ENCODE measurements at regions not wholly inside any gene's neighbourhood (a gene's known extent, or its start where the extent isn't known, plus 50 kb on each side); places are given as distances from the start of the nearest gene placed in this dataset.
"Not testable (repeated sequence)": the region's sequence is repeated elsewhere in the genome, so short reads cannot be mapped to it uniquely, and the experiment has no call there.

DNA sequence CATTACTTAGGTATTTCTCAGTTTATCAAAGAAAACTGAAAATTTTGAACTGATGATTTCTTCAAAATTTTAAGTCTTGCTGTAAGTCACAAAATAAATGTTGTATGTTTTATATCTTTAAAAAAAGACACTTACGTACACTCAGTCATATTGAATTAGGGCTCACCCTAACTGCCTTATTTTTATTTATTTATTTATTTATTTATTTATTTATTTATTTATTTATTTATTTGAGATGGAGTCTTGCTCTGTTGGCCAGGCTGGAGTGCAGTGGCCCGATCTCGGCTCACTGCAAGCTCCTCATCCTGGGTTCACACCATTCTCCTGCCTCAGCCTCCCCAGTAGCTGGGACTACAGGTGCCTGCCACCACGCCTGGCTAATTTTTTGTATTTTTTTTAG lies 881.9 kb downstream of the TTLL7 start:
- POLR2A ChIA-PET, H3K27ac Mint-ChIP-seq, H3K36me3 Mint-ChIP-seq: not testable (repeated sequence)

DNA sequence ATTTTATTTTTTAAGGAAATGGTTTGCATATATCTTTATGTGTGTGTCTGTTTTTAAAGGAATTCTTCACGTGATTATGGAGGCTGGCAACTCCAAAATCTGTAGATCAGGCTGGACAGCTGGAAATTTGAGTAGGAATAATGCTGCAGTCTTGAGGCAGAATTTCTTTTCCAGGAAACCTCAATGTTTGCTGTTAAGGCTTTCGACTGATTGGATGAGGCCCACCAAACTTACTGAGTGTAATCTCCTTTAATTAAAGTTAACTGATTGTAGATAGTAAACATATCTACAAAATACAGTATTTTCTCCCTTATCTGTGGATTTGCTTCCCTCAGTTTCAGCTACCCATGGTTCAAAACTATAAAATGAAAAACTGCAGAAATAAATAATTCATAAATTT lies 883.1 kb downstream of the TTLL7 start:
- ATAC-seq: no peak
- POLR2A ChIA-PET: no interaction called here
- peaks cover 0 to 7% (median 0%) of the 10 kb centered on the region in 5 donors for H3K27me3 Mint-ChIP-seq
- no peaks in the 10 kb centered on the region for H3K4me1 Mint-ChIP-seq
- no peak for DNase-seq
- H3K9me3 Mint-ChIP-seq: peaks cover 0 to 2% (median 0%) of the 10 kb centered on the region in 9 donors
- H3K36me3 Mint-ChIP-seq: no peaks in the 10 kb centered on the region
- H3K4me3 Mint-ChIP-seq: no peak overlapping the region
- H3K27ac Mint-ChIP-seq: no peak overlapping the region

More for the DNA sequence above, 881.9 kb downstream of the TTLL7 start:
- not testable (repeated sequence) for H3K27me3 Mint-ChIP-seq, H3K4me1 Mint-ChIP-seq, ATAC-seq, H3K9me3 Mint-ChIP-seq, H3K4me3 Mint-ChIP-seq, DNase-seq

DNA sequence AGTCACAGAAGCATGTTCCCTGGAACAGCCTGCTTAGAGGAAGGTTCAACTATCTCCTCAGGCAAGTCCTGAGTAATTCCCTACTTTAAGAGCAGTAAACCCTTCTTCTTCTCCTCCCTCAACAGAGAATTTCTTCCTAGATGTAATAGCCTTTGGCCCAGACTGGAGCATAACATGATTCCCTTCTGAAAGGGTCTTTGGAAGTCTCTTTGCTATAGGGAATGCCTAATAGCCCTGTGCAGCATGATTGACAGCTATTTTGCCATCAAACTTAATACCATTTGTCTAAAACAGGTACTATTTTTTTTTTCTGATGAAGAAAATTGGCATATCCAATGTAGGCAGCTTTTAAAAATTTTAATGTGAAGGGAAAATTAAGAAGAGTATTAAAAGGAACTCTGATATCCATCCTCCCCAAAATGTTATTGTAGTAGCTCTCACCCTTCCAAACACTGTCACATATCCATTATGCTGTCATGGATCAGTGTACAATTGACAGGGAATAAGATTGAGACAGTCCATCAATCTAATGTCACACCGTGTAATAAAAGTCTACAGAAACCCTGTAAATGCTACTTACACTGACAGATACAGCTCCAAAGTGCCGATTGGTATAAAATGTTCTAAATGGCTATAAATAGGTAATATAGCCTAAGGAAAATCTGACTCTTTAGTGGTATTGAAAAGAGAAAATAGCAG lies 884.6 kb downstream of the TTLL7 start:
- Mint-ChIP-seq H3K9me3 (peaks cover 0 to 2% (median 0%) of the 10 kb centered on the region in 9 donors), H3K4me1 (no peaks in the 10 kb centered on the region), H3K27ac (no peak overlapping the region), H3K4me3 (no peak overlapping the region), H3K27me3 (peaks cover 0 to 3% (median 0%) of the 10 kb centered on the region in 5 donors), H3K36me3 (no peaks in the 10 kb centered on the region)
- DNase-seq (no peak), ATAC-seq (no peak)
- POLR2A ChIA-PET: no interaction called here

DNA sequence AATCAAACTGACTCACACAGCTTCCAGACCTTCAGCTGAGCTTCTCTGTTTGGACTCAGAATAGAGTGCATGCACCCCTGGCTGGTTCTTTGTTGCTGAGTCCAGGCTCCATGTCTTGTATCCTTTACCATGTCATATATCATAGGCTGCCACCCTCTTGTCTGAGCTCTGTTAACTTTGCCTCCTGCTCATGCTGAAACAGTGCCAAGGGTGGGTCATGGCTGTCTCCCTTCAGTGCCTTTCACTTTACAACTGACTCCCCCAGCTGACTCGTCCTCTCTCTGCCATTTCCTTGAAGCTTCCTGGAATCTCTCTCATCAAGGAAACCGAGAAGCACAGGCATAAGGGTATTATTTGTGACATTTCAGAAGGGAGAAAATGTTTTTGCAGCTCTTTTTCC lies 885.3 kb downstream of the TTLL7 start:
- ATAC-seq: no peak
- no peak overlapping the region for H3K4me3 Mint-ChIP-seq
- no peaks in the 10 kb centered on the region for H3K36me3 Mint-ChIP-seq
- POLR2A ChIA-PET: no interaction called here
- H3K27ac Mint-ChIP-seq: no peak overlapping the region
- no peak for DNase-seq
- H3K4me1 Mint-ChIP-seq: no peaks in the 10 kb centered on the region
- H3K9me3 Mint-ChIP-seq: peaks cover 0 to 2% (median 0%) of the 10 kb centered on the region in 9 donors
- peaks cover 0 to 3% (median 0%) of the 10 kb centered on the region in 5 donors for H3K27me3 Mint-ChIP-seq

DNA sequence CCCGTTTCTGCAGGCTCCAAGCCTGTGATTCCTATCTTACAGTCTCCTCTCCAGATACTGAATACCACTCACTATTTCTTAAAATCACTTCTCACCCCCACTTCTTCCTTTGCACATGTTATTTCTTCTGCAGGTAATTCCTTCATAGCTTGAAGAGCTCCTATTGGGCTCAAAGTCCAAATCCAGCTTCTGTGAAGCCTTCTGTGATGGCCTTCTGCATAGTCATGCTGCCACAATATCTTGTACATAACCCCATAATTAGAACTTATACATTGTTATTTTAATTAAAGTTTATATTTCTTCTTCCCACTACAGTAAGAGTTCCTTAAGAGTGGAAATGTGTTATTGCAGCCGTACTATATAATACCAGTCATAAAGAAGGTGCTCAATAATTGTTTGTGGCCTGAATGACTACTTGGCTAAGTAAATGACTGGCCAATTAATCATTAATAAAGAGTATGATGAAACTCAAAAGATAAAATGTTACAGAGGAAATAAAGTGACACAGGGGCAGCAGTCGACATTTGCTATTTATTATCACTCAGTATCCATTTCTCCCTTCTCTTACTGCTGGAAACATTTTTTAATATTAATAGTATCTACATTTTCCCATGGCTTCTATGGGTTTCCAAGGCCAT lies 886.6 kb downstream of the TTLL7 start:
- POLR2A ChIA-PET: no interaction called here
- Mint-ChIP-seq H3K9me3 (no peaks in the 10 kb centered on the region), H3K4me1 (no peaks in the 10 kb centered on the region), H3K27me3 (peaks cover 0 to 3% (median 0%) of the 10 kb centered on the region in 5 donors), H3K27ac (no peak overlapping the region), H3K4me3 (no peak overlapping the region), H3K36me3 (no peaks in the 10 kb centered on the region)
- ATAC-seq: no peak
- DNase-seq: no peak

DNA sequence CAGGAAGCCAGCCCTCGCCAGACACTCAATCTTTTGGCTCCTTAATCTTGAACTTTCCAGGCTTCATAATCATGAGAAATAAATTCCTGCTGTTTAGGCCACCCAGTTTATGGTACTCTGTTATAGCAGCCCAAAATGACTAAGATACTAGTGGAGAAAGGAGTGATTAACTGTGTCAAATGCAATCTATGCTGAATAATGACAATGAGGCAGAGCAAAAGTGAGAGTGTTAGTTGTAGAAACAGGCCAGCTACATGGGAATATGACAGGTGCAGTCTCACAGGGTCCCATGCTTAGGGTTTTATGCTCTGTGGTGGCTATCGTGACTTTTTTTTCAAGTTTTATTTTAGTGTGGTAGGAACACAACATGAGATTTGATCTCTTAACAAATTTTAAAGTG lies 888.8 kb downstream of the TTLL7 start:
- H3K36me3 Mint-ChIP-seq: no peaks in the 10 kb centered on the region
- DNase-seq (no peak), ATAC-seq (no peak)
- no peak overlapping the region for H3K4me3 Mint-ChIP-seq
- H3K27me3 Mint-ChIP-seq: peaks cover 0 to 3% (median 0%) of the 10 kb centered on the region in 5 donors
- H3K4me1 Mint-ChIP-seq: no peaks in the 10 kb centered on the region
- H3K27ac Mint-ChIP-seq: no peak overlapping the region
- POLR2A ChIA-PET: no interaction called here
- H3K9me3 Mint-ChIP-seq: no peaks in the 10 kb centered on the region

DNA sequence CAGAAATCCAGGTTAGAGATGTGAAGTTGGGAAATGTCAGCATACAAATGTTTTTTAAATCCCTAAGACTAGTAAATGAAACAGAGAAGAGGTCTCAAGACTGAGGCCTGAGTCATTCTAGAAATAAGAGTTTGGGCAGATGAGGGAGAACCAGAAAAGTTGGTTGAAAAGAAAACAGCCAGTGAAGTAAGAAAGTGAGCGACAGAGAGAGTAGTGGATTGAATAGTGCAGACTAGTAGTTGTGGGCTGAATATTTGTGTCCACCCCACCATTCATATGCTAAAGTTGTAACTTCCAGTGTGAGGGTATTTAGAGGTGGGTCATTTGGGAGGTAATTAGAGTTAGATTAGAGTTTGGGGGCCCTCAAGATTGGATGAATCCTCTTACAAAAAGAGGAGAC lies 889.2 kb downstream of the TTLL7 start:
- no peak overlapping the region for H3K27ac Mint-ChIP-seq
- no peaks in the 10 kb centered on the region for H3K9me3 Mint-ChIP-seq
- H3K27me3 Mint-ChIP-seq: peaks cover 0 to 3% (median 0%) of the 10 kb centered on the region in 5 donors
- ATAC-seq (no peak), DNase-seq (no peak)
- POLR2A ChIA-PET: no interaction called here
- no peaks in the 10 kb centered on the region for H3K4me1 Mint-ChIP-seq
- H3K36me3 Mint-ChIP-seq: no peaks in the 10 kb centered on the region
- no peak overlapping the region for H3K4me3 Mint-ChIP-seq

DNA sequence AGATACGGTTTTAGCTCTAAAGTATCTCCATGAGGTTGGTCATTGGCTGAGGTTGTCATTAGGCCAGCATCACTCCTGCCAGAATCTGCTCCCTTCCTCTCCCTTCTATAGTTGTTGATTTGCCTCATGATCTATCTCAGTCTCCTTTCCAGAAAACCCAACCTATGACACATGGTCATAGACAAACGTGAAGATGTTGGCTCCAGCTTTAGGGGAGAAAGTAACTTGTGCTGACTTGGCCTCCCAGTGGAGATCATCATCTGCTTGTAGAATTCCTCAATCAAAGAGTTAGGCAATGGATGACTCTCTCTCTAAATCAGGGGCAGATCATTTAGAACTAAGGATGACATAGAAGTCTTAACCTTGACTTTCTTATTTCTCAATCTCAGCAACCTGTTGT lies 894.4 kb downstream of the TTLL7 start:
- Mint-ChIP-seq H3K36me3 (no peaks in the 10 kb centered on the region), H3K27ac (no peak overlapping the region), H3K4me3 (no peak overlapping the region), H3K27me3 (no peaks in the 10 kb centered on the region), H3K4me1 (no peaks in the 10 kb centered on the region), H3K9me3 (peaks cover 0 to 2% (median 0%) of the 10 kb centered on the region in 9 donors)
- POLR2A ChIA-PET: no interaction called here
- ATAC-seq: no peak
- DNase-seq: no peak

DNA sequence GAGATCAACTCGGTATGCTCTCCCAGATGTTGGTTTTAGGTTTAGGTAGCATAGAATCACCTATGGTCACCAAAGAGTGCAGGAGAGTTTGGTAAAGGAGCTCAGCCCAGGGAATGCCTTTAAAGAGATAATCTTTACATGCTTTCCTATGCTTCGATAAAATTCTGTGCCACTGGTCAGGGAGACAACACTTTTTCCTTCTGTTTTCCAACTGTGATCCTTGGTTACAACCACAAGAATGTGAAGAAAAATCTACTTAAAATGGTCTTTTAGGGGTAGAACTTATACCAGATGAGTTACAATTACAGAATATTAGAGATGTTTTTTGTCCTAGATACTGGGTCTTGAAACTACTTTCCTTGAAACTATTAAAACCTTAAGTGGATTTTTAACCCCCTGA lies 895.6 kb downstream of the TTLL7 start:
- POLR2A ChIA-PET: interaction anchor here (0.7 kb wide), 1 partner anchor 31 kb away, joined by 3 read pairs; no protein-coding TSS in a partner anchor
- Mint-ChIP-seq H3K36me3 (no peaks in the 10 kb centered on the region), H3K27ac (no peak overlapping the region), H3K27me3 (no peaks in the 10 kb centered on the region), H3K9me3 (peaks cover 0 to 2% (median 0%) of the 10 kb centered on the region in 9 donors), H3K4me3 (no peak overlapping the region), H3K4me1 (no peaks in the 10 kb centered on the region)
- no peak for DNase-seq
- ATAC-seq: no peak

DNA sequence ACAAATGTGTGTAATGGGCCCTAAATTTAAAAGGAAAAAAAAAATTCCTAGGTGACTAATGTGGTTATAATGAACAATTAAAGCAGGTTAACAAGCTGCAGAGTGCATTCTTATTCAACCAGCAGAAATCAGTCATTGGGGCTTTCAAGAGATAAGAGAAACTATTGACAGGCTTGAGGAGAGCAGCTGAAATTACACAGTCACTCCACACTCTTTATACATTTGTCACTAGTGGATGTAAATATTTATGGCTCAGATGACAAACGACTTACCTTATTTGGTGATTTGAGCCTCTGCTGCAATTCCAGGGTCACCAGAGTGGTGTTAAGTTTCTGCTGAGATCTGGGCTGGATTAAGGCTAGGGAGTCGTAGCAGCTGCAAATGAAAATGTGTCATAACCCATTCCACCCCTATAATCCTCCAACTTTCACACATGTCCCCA lies 896.3 kb downstream of the TTLL7 start:
- Mint-ChIP-seq H3K9me3 (peaks cover 0 to 2% (median 0%) of the 10 kb centered on the region in 9 donors), H3K27me3 (no peaks in the 10 kb centered on the region), H3K36me3 (no peaks in the 10 kb centered on the region), H3K4me3 (no peak overlapping the region), H3K4me1 (no peaks in the 10 kb centered on the region), H3K27ac (no peak overlapping the region)
- ATAC-seq (no peak), DNase-seq (no peak)
- POLR2A ChIA-PET: interaction anchor here (0.7 kb wide), 1 partner anchor 30 kb away, joined by 3 read pairs; no protein-coding TSS in a partner anchor

DNA sequence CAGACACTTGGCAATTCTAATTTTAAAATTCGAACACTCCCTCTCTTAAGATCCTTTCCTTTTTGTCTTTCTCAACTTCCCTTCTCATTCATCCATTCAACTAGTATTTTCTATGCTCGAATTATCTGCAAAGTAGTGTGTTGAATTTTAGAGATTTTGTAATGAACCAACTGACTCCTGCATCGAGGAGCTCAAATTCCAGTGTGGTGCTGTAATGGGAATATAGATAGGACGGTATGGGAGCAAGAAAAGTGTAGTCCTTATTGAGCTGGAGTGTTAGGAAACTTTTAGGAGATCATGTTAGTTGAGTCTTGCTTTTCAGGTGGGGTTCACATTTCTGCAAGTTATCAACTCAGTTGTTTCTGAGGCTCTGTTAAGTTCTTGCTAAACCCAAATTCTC lies 897.5 kb downstream of the TTLL7 start:
- Mint-ChIP-seq H3K36me3 (no peaks in the 10 kb centered on the region), H3K9me3 (peaks cover 0 to 2% (median 0%) of the 10 kb centered on the region in 9 donors), H3K27ac (no peak overlapping the region)

DNA sequence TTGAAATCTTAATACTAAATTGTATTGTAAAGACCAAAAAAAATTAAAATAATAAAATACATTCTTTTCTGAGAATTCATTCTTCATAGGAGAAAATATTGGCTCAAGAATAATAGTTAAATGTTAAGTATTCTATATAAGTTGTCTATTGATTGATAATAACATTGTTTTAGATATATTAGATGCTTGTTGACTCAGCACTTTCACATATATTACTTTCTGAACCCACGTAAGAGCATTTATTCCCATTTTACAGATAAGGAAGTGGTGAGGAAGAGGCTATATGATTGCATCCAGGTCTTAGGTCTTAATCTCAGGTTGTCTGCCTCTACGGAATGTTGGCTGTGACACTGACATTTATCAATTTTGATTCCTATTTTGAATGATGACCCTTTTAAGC lies 898.8 kb downstream of the TTLL7 start:
- H3K27me3 Mint-ChIP-seq: no peaks in the 10 kb centered on the region
- POLR2A ChIA-PET: no interaction called here
- H3K36me3 Mint-ChIP-seq: no peaks in the 10 kb centered on the region
- H3K9me3 Mint-ChIP-seq: peaks cover 0 to 6% (median 0%) of the 10 kb centered on the region in 9 donors
- DNase-seq (no peak), ATAC-seq (no peak)
- no peak overlapping the region for H3K4me3 Mint-ChIP-seq
- no peak overlapping the region for H3K27ac Mint-ChIP-seq
- no peaks in the 10 kb centered on the region for H3K4me1 Mint-ChIP-seq

More for the DNA sequence above, 897.5 kb downstream of the TTLL7 start:
- no peak overlapping the region for H3K4me3 Mint-ChIP-seq
- no peak for DNase-seq
- POLR2A ChIA-PET: no interaction called here
- no peak for ATAC-seq
- no peaks in the 10 kb centered on the region for H3K4me1 Mint-ChIP-seq
- no peaks in the 10 kb centered on the region for H3K27me3 Mint-ChIP-seq

DNA sequence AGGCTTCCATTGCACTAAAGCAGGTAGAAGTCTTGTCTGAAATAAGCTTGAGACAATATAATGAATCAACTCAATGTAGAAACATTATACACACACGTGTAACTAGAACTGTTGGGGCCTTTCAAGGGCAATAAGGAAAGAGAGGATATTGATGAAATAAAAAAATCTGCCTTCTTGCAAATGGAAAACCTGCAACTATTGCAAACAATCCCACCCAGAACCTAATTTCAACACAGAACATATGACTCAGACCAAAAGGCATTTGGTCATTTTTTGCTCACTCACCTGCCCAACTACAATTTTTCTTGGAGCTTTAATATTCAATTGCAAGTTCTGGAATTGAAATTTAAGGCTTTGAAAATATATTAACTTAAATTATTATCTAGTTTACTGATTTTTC lies 900.1 kb downstream of the TTLL7 start:
- Mint-ChIP-seq H3K36me3 (no peaks in the 10 kb centered on the region), H3K4me1 (no peaks in the 10 kb centered on the region), H3K4me3 (no peak overlapping the region), H3K9me3 (peaks cover 0 to 7% (median 0%) of the 10 kb centered on the region in 9 donors), H3K27me3 (no peaks in the 10 kb centered on the region), H3K27ac (no peak overlapping the region)
- DNase-seq: no peak
- POLR2A ChIA-PET: no interaction called here
- no peak for ATAC-seq

DNA sequence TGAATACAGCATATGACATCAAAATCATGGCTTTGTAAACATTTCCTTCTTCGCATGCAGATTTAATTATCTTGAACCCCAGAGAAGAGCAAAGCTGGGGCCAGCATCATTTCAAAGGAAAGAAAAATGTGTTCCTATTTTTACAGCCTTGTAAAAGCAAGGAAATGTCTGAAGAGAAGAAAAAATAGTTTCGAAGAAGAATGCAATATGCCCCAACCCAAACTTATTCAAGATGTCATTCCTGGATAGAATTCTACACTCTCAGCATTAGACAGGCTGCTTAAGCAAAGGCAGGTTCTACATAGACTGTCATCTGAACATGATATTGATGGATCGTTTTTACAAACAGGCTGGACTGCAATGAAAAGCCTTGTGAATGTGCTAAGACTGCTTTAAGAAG lies 900.8 kb downstream of the TTLL7 start:
- no peak for DNase-seq
- H3K27me3 Mint-ChIP-seq: no peaks in the 10 kb centered on the region
- no peaks in the 10 kb centered on the region for H3K4me1 Mint-ChIP-seq
- peaks cover 0 to 7% (median 0%) of the 10 kb centered on the region in 9 donors for H3K9me3 Mint-ChIP-seq
- H3K36me3 Mint-ChIP-seq: no peaks in the 10 kb centered on the region
- H3K4me3 Mint-ChIP-seq: no peak overlapping the region
- H3K27ac Mint-ChIP-seq: no peak overlapping the region
- ATAC-seq: no peak
- POLR2A ChIA-PET: no interaction called here
